Right lobe of liver (tissue), 4 donors: ENCODE measurements at regions not wholly inside any gene's neighbourhood (a gene's known extent, or its start where the extent isn't known, plus 50 kb on each side); places are given as distances from the start of the nearest gene placed in this dataset.

Source experiments
- POLR2A ChIP-seq: fragments of 450-650 bp; IDR thresholded peaks from one replicate; pipeline ENCODE4 v1.6.1; 2017; ENCODE audit warnings: antibody characterized with exemption, mild to moderate bottlenecking
- TF ChIP-seq, protein P1 (sequence below), 4 donors: fragments of 200-600 bp in 3 of 4; fragments of 450-650 bp in 1 of 4; IDR thresholded peaks; one replicate each; pipeline versions ENCODE4 v1.5.1 to v1.8.0; 2016 to 2022; ENCODE audit warnings: antibody characterized with exemption in 4 of 4, mild to moderate bottlenecking in 2 of 4
- donor health status: DM: no; HTN: no; CAD: no.
- donor health status: DM: no; HTN: no; CAD: no.
- donor health status: DM: no; HTN: yes; CAD: no.

DNA sequence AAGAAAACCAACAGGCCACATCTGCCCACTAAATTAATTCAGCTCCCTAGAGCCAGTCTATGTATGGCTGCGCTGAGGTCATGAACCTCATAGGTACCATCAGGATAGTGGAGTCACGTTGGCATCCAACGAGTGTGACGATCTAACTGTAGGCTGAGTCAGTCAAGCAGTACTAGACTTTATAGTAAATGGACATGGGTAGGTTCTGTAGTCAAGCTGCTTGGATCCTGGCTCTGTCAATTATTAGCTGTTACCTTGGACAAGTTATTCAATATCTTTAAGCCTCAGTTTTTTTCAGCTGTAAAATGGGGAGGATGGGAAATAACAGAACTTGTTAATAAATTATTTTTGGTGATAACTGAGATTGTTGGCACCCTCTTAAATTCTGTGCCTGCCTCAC is 432.4 kb upstream of the RASGEF1B start:
- TF ChIP-seq POLR2A, result no peak
- TF ChIP-seq, protein P1, sequence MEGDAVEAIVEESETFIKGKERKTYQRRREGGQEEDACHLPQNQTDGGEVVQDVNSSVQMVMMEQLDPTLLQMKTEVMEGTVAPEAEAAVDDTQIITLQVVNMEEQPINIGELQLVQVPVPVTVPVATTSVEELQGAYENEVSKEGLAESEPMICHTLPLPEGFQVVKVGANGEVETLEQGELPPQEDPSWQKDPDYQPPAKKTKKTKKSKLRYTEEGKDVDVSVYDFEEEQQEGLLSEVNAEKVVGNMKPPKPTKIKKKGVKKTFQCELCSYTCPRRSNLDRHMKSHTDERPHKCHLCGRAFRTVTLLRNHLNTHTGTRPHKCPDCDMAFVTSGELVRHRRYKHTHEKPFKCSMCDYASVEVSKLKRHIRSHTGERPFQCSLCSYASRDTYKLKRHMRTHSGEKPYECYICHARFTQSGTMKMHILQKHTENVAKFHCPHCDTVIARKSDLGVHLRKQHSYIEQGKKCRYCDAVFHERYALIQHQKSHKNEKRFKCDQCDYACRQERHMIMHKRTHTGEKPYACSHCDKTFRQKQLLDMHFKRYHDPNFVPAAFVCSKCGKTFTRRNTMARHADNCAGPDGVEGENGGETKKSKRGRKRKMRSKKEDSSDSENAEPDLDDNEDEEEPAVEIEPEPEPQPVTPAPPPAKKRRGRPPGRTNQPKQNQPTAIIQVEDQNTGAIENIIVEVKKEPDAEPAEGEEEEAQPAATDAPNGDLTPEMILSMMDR (IDR thresholded peaks at IDR 0.05), result no peak
